HL-60 (cell line): ENCODE measurements at regions not wholly inside any gene's neighbourhood (a gene's known extent, or its start where the extent isn't known, plus 50 kb on each side); places are given as distances from the start of the nearest gene placed in this dataset.

Source experiments
- DNase-seq, 2 experiments: peaks; one replicate each; pipeline ENCODE4 v3.0.0-alpha.2; 2010 to 2020; ENCODE audit warnings: low read depth in 1 of 2, low spot score in 1 of 2
- H3K27ac ChIP-seq: fragments of 250-450 bp; sonication (Bioruptor Pico); replicated peaks from 2 replicates; pipeline ENCODE4 v1.5.1; 2020; ENCODE audit warnings: mild to moderate bottlenecking, moderate library complexity
- H3K27me3 ChIP-seq: fragments of 250-450 bp; sonication (Bioruptor Pico); 2 replicates; pipeline ENCODE4 v1.5.1; 2021; ENCODE audit warnings: mild to moderate bottlenecking, moderate library complexity; ENCODE audit not compliant: insufficient read depth, poor library complexity, severe bottlenecking
- H3K4me3 ChIP-seq: replicated peaks from 2 replicates; pipeline ENCODE4 v1.5.1; 2011; ENCODE audit warnings: mild to moderate bottlenecking, control low read depth, low read length; ENCODE audit not compliant: insufficient read depth
- GABPA ChIP-seq: IDR thresholded peaks from 2 replicates; pipeline ENCODE4 v1.6.1; 2012; ENCODE audit warnings: low read depth
- POLR2AphosphoS5 ChIP-seq: IDR thresholded peaks from 2 replicates; pipeline ENCODE4 v1.6.1; 2012; ENCODE audit warnings: low read depth
- SPI1 ChIP-seq: IDR thresholded peaks from 2 replicates; pipeline ENCODE4 v1.6.1; 2012; ENCODE audit warnings: low read depth, mild to moderate bottlenecking, borderline replicate concordance
- TF ChIP-seq, protein P1 (sequence below): IDR thresholded peaks from one replicate; pipeline ENCODE4 v1.5.1; 2011; ENCODE audit warnings: low read length, control low read depth, inconsistent platforms; ENCODE audit not compliant: insufficient read depth
- TF ChIP-seq, protein P2 (sequence below): IDR thresholded peaks from 2 replicates; pipeline ENCODE4 v1.6.1; 2012; ENCODE audit warnings: low read depth; ENCODE audit not compliant: insufficient replicate concordance

DNA sequence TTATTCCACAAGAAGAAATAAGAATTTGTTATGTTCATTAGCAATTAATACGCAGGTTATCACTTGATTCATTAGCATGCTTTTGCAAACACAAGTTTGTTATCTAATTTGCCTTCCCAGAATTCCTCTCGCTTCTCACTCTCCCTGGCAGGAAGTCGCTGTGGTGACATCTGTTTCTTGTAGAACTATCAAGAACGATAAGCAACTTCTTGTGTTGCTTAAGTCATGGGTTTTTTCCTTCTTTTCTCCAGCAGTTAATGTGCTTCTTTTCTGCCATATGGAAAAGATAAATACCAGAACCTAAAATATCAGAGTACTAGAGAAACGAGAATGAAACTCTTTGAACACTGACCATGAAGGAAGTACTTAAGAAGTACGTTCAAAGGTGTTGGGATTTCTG is 99.8 kb upstream of the CHMP2B start:
- Histone ChIP-seq H3K4me3 (no peak overlapping the region), H3K27me3 (no peaks in the 10 kb centered on the region), H3K27ac (no peak overlapping the region)
- DNase-seq: no peak
- TF ChIP-seq GABPA: no peak
- TF ChIP-seq, protein P1, sequence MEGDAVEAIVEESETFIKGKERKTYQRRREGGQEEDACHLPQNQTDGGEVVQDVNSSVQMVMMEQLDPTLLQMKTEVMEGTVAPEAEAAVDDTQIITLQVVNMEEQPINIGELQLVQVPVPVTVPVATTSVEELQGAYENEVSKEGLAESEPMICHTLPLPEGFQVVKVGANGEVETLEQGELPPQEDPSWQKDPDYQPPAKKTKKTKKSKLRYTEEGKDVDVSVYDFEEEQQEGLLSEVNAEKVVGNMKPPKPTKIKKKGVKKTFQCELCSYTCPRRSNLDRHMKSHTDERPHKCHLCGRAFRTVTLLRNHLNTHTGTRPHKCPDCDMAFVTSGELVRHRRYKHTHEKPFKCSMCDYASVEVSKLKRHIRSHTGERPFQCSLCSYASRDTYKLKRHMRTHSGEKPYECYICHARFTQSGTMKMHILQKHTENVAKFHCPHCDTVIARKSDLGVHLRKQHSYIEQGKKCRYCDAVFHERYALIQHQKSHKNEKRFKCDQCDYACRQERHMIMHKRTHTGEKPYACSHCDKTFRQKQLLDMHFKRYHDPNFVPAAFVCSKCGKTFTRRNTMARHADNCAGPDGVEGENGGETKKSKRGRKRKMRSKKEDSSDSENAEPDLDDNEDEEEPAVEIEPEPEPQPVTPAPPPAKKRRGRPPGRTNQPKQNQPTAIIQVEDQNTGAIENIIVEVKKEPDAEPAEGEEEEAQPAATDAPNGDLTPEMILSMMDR: no peak
- no peak for TF ChIP-seq SPI1
- TF ChIP-seq, protein P2, sequence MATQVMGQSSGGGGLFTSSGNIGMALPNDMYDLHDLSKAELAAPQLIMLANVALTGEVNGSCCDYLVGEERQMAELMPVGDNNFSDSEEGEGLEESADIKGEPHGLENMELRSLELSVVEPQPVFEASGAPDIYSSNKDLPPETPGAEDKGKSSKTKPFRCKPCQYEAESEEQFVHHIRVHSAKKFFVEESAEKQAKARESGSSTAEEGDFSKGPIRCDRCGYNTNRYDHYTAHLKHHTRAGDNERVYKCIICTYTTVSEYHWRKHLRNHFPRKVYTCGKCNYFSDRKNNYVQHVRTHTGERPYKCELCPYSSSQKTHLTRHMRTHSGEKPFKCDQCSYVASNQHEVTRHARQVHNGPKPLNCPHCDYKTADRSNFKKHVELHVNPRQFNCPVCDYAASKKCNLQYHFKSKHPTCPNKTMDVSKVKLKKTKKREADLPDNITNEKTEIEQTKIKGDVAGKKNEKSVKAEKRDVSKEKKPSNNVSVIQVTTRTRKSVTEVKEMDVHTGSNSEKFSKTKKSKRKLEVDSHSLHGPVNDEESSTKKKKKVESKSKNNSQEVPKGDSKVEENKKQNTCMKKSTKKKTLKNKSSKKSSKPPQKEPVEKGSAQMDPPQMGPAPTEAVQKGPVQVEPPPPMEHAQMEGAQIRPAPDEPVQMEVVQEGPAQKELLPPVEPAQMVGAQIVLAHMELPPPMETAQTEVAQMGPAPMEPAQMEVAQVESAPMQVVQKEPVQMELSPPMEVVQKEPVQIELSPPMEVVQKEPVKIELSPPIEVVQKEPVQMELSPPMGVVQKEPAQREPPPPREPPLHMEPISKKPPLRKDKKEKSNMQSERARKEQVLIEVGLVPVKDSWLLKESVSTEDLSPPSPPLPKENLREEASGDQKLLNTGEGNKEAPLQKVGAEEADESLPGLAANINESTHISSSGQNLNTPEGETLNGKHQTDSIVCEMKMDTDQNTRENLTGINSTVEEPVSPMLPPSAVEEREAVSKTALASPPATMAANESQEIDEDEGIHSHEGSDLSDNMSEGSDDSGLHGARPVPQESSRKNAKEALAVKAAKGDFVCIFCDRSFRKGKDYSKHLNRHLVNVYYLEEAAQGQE: no peak

DNA sequence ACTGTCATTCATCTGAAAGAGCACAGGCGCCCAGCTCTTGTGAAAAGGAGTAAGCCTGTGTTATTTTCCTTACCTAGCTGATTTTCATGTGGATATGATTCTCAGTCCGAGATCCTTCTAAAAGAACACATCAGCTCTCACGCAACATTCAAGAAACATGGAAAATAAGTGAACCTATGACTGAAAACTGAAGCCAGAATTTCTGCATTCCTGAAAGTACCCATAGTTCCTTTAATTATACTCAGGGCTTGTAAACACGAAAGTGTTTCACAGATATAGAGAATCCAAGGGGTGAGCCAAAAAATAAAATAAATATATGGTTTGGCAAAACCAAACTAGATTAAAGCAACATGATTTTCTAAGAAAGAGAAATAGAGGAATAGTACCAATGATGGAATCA is 100.8 kb upstream of the CHMP2B start:
- DNase-seq: no peak

DNA sequence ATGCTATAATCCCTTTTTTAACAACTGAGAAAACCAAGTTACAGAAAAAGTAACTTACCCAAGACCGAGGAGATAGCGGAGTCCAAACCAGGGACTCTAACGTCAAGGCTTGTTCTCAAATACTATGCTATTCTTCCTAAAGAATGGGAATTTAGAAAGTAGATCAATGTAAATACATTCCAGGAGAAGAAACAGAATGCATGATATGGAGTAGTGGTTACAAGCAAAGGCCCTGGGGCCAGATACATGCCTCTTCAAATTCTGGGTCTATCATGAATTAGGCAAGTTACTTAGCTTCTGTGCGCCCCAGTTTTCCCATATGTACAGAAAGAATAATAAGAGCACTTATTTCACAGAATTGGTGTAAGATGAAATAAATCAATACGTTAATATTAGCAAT is 102.0 kb upstream of the CHMP2B start:
- TF ChIP-seq, protein P1: no peak
- TF ChIP-seq, protein P2: no peak
- no peak for TF ChIP-seq GABPA
- TF ChIP-seq SPI1: no peak
- TF ChIP-seq POLR2AphosphoS5: no peak
- Histone ChIP-seq H3K27ac (no peak overlapping the region), H3K4me3 (no peak overlapping the region), H3K27me3 (no peaks in the 10 kb centered on the region)
- DNase-seq: no peak

More for the DNA sequence above, 100.8 kb upstream of the CHMP2B start:
- Histone ChIP-seq H3K27me3 (no peaks in the 10 kb centered on the region), H3K4me3 (no peak overlapping the region), H3K27ac (no peak overlapping the region)
- no peak for TF ChIP-seq GABPA
- TF ChIP-seq POLR2AphosphoS5: no peak
- TF ChIP-seq, protein P1: no peak
- TF ChIP-seq, protein P2: no peak
- TF ChIP-seq SPI1: no peak
